ENCODE measurements at regions not wholly inside any gene's neighbourhood (a gene's known extent, or its start where the extent isn't known, plus 50 kb on each side); places are given as distances from the start of the nearest gene placed in this dataset.

DNA sequence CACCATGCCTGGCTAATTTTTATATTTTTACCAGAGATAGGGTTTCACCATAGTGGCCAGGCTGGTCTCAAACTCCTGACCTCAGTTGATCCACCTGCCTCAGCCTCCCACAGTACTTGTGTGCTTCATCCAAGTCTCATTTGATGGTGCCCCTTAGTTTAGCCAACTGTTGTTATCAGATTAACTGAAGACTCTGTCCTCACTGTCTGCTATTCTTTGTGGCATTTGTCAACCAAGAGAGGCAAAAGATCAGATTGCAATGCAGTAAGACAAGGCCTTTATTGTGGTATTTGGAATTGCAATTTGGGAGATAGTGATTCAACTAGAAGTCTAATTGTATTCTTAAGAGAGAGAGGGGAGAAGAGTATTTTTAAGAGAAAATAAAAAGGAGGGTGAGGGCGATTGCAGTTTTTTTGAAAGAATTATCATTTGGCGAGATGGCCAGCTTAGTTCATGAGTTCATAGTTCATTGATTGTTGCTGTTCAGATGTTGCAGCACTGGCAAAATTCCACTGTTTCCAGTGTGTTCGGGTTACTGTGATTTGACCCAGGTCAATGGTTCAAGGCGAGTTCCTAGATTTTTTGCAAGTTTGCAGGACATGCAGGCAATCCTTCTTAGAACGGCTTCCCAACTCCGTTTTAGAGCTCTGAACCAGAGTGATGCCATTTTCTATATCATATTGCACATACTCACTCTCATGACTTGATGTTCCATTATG lies 1156.9 kb downstream of the CDH9 start:
- TF ChIP-seq CTCF (IDR thresholded peaks at IDR 0.05) (no peak), POLR2AphosphoS5 (IDR thresholded peaks at IDR 0.05) (no peak)

Measured in sigmoid colon (tissue), 4 donors.